ENCODE measurements at regions not wholly inside any gene's neighbourhood (a gene's known extent, or its start where the extent isn't known, plus 50 kb on each side); places are given as distances from the start of the nearest gene placed in this dataset.

GRCh38 chr18:10027461-10027860 lies 113.6 kb downstream of the VAPA start:
- TF ChIP-seq POLR2A (IDR thresholded peaks at IDR 0.05) (no peak), CTCF (IDR thresholded peaks at IDR 0.05) (no peak)

All from breast epithelium (tissue), 3 donors.